C4-2B (cell line): ENCODE measurements at regions not wholly inside any gene's neighbourhood (a gene's known extent, or its start where the extent isn't known, plus 50 kb on each side); places are given as distances from the start of the nearest gene placed in this dataset.
"Not testable (repeated sequence)": the region's sequence is repeated elsewhere in the genome, so short reads cannot be mapped to it uniquely, and the experiment has no call there.

Experiments
- H3K27ac ChIP-seq: fragments of 450-650 bp; 2 replicates; pipeline ENCODE4 v1.5.1; 2017
- ZFX ChIP-seq: fragments of 450-650 bp; IDR thresholded peaks from 2 replicates; pipeline ENCODE4 v1.6.1; 2017
- TF ChIP-seq, protein P1 (sequence below): fragments of 450-650 bp; conservative IDR thresholded peaks from 2 replicates; pipeline ENCODE4 v1.5.1; 2017; ENCODE audit warnings: mild to moderate bottlenecking

DNA sequence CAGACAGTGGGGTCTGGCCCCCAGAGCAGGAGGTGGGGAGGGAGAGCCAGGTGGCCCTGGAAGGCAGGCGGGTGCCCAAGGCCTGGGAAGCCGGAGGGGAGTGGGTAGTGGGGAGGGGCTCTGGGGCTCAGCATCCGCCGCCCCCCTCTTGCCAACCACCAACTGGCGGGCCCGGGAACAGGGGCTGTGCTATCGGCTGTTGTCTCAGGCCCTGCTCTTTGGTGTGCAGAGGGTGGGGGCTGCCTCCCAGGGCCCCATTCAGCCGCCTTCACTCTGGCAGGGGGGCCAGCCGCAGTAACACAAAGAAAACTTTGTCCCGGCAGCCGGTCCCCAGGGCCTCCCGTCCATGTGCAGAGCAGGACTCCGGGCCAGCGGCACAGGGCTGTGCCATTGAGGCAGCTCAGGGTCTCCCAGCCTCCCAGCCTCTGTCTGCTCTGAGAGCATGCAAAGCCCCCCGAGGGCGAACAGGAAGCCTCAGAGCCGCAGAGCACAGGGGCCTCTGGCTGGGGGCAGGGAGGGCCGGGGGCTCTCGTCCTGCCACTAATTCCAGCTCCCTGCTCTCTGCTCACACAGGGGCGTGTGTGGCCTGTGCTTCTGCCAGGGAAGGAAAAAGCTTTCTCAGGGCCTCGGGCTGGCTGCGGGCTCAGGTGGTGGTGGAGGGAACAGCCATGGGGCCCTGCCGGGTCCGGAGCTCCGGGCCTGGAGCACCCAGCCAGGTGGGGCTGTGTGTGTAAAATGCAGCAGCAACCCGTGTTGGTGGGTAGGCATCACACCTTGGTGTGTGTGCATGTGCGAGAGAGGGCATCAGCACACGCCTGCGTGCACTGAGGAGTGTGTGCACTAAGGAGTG is 54.2 kb upstream of the NOTCH1 start:
- no peak overlapping the region for H3K27ac ChIP-seq
- no peak for TF ChIP-seq ZFX
- TF ChIP-seq, protein P1, sequence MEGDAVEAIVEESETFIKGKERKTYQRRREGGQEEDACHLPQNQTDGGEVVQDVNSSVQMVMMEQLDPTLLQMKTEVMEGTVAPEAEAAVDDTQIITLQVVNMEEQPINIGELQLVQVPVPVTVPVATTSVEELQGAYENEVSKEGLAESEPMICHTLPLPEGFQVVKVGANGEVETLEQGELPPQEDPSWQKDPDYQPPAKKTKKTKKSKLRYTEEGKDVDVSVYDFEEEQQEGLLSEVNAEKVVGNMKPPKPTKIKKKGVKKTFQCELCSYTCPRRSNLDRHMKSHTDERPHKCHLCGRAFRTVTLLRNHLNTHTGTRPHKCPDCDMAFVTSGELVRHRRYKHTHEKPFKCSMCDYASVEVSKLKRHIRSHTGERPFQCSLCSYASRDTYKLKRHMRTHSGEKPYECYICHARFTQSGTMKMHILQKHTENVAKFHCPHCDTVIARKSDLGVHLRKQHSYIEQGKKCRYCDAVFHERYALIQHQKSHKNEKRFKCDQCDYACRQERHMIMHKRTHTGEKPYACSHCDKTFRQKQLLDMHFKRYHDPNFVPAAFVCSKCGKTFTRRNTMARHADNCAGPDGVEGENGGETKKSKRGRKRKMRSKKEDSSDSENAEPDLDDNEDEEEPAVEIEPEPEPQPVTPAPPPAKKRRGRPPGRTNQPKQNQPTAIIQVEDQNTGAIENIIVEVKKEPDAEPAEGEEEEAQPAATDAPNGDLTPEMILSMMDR: no peak

DNA sequence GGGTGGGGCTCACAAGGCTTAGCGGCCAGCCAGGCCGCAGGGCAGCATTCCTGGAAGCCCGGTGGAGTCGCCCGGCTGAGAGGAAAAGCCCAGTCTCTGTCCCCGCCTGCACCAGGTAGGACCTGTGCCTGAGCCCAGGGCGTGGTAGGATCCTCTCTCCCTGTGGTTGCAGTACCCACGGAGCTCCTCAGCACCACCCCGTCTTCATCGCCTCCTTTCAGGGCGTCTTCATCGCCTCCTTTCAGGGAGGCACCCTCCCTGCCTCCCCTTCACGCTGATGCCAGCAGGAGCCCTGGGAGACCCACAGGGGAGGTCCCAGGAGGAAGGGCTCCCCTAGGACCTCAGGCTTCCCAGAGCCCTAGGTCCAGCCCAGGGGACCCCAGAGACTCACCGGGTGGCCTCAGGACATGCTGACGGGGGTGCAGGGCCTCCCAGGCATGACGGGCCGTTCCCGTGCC is 53.3 kb upstream of the NOTCH1 start:
- H3K27ac ChIP-seq: no peak overlapping the region
- TF ChIP-seq, protein P1: no peak
- TF ChIP-seq ZFX: no peak

DNA sequence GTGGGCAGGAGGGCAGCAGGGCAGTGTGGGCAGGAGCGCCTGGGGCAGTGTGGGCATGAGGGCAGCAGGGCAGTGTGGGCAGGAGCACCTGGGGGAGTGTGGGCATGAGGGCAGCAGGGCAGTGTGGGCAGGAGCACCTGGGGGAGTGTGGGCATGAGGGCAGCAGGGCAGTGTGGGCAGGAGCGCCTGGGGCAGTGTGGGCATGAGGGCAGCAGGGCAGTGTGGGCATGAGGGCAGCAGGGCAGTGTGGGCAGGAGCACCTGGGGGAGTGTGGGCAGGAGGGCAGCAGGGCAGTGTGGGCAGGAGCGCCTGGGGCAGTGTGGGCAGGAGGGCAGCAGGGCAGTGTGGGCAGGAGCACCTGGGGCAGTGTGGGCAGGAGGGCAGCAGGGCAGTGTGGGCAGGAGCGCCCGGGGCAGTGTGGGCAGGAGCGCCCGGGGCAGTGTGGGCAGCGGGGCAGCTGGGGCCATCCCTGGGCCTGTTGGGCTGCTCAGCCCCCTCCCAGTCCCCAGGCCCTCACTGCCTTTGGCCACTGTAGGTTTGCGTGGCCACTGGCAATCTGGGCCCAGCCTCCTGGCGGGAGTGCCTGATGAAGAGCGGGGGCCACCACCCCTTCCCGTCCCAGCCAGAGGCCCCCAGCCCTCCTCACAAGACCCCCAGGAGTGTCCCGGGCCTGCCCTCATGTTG is 52.7 kb upstream of the NOTCH1 start:
- H3K27ac ChIP-seq: not testable (repeated sequence)

DNA sequence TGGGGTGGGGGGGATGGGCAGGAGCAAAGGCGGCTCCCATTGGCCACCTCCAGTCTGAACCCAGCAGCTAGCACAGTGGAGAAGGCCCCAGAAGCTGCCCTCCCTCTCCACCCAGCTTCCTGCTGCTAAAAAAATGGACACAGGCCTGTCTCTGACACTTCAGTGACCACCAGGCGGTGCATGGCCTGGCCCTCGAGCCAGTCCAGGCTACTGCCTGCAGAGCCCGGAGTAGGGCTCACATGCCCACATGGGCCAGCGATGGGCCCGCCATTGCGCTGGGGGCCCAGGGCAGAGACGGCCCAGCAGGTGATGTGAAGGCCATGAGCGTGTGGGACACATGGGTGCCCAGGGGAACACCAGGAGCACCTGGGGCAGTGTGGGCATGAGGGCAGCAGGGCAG is 52.1 kb upstream of the NOTCH1 start:
- no peak overlapping the region for H3K27ac ChIP-seq
- TF ChIP-seq ZFX: no peak
- TF ChIP-seq, protein P1: no peak

DNA sequence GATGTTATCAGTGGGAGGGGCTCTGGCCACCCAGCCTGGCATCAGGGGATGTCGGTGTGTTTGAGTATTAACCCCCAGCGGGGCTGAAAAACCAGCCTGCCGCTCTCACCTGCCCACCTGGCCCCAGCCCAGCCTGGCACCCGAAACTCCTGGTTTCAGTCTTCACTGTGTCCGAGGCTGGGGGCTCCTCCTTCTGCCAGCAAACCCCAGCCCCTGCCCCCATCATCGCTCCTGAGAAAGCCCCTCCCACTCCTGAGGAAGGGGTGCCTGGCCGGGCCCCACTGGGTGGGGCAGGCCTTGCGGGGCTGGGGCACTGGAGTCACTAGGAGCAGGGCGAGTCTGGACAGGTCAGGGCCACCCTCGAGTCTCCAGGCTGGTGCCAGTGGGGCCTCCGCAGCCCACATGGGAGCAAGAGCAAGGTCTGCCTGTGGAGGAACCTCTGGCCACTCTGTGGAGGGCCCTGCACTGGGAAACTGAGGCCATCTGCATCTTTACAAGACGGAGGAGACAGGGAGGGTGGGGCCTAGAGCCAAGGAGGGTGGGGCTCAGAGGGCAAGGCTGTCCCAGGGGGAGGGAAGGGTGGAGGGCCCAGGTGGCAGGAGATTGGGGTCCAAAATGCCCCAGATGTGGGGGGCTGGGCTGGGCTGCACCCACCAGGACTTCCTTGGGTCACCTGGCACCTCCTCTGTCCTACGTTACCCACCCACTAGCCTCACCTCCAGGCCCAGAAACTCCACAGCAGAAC is 51.5 kb upstream of the NOTCH1 start:
- no peak overlapping the region for H3K27ac ChIP-seq
- TF ChIP-seq ZFX: no peak
- TF ChIP-seq, protein P1: no peak

DNA sequence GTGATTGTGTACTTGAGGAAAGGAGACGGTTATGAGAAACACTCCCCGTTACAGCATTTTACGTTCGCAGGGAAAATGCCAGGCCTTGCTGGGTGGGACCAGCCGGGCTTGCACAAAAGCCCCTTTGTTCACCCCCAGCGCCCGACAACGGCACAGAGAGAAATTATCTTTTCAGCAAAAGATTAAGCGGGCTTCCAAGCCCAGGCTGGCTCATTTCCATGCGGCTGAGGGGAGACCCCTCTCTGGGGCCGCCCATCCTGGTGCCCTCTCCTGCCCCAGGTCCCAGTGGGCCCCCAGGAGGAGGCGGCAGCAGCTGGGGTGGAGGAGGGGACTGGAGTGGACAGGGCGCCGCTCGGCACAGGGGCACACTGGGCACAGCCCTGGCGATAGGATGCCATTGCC is 50.8 kb upstream of the NOTCH1 start:
- H3K27ac ChIP-seq: no peak overlapping the region
- no peak for TF ChIP-seq ZFX
- TF ChIP-seq, protein P1: no peak

DNA sequence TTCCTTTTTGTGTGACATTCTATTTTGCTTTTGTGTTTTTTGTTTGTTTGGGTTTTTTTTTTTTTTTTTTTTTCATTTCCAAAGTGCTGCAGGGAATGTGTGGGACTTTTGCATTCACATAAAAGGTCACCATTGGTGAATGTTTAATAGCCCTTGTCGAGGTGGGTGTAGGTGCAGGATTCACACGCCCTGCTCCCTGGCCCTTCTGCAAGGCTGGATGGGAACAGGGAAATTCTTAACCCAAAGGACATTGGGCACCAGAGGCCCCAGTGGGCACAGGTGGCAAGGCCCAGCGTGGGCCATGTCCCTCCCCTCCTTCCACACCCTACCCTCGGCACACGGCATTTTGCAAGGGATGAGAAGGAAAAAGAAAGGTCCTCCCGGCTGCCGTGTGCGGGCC is 50.4 kb upstream of the NOTCH1 start:
- no peak overlapping the region for H3K27ac ChIP-seq
- TF ChIP-seq, protein P1: no peak
- no peak for TF ChIP-seq ZFX
